ENCODE measurements at regions not wholly inside any gene's neighbourhood (a gene's known extent, or its start where the extent isn't known, plus 50 kb on each side); places are given as distances from the start of the nearest gene placed in this dataset.

GRCh38 chr6:24016857-24017256, 109.2 kb upstream of the NRSN1 start (continued):
- TF ChIP-seq E2F4 (CRISPR knock-in tag; IDR thresholded peaks at IDR 0.05; ENCODE audit: borderline replicate concordance, low read depth) (no peak), FOXP1 (CRISPR knock-in tag; IDR thresholded peaks at IDR 0.05; ENCODE audit: borderline replicate concordance) (no peak), ZNF219 (CRISPR knock-in tag; IDR thresholded peaks at IDR 0.05; ENCODE audit: borderline replicate concordance) (no peak), TP53 (CRISPR knock-in tag; IDR thresholded peaks at IDR 0.05) (no peak), ZNF532 (CRISPR knock-in tag; IDR thresholded peaks at IDR 0.05; ENCODE audit: borderline replicate concordance) (no peak), ZBTB21 (CRISPR knock-in tag; IDR thresholded peaks at IDR 0.05; ENCODE audit: borderline replicate concordance) (no peak), ESRRA (CRISPR knock-in tag; IDR thresholded peaks at IDR 0.05; ENCODE audit: borderline replicate concordance) (no peak), CREB1 (CRISPR knock-in tag; IDR thresholded peaks at IDR 0.05) (no peak)

GRCh38 chr6:24019393-24019792, 106.6 kb upstream of the NRSN1 start:
- POLR2A ChIA-PET = no interaction called here
- Mint-ChIP-seq H3K36me3 (no peaks in the 10 kb centered on the region), H3K9me3 (peaks cover 13% of the 10 kb centered on the region), H3K27ac (no peak overlapping the region), H3K27me3 (ENCODE audit: low read depth) (no peaks in the 10 kb centered on the region), H3K4me3 (no peak overlapping the region), H3K4me1 (no peaks in the 10 kb centered on the region)
- CTCF ChIA-PET = no interaction called here
- TF ChIP-seq ATF1 (CRISPR knock-in tag; IDR thresholded peaks at IDR 0.05) (no peak), PRDM15 (CRISPR knock-in tag; IDR thresholded peaks at IDR 0.05) (no peak), ZNF423 (CRISPR knock-in tag; IDR thresholded peaks at IDR 0.05) (no peak), SMAD4 (CRISPR knock-in tag; IDR thresholded peaks at IDR 0.05) (no peak), ZMAT4 (CRISPR knock-in tag; IDR thresholded peaks at IDR 0.05) (no peak), NFATC4 (CRISPR knock-in tag; IDR thresholded peaks at IDR 0.05) (no peak), GRHL2 (CRISPR knock-in tag; IDR thresholded peaks at IDR 0.05; ENCODE audit: insufficient replicate concordance, severe bottlenecking) (no peak), FOXP1 (CRISPR knock-in tag; IDR thresholded peaks at IDR 0.05; ENCODE audit: borderline replicate concordance) (no peak), SMAD3 (CRISPR knock-in tag; IDR thresholded peaks at IDR 0.05; ENCODE audit: borderline replicate concordance) (no peak), OVOL2 (CRISPR knock-in tag; IDR thresholded peaks at IDR 0.05; ENCODE audit: borderline replicate concordance) (no peak), CREB1 (CRISPR knock-in tag; IDR thresholded peaks at IDR 0.05) (no peak), FOXJ3 (CRISPR knock-in tag; IDR thresholded peaks at IDR 0.05; ENCODE audit: borderline replicate concordance) (no peak), CBFB (CRISPR knock-in tag; IDR thresholded peaks at IDR 0.05; ENCODE audit: low read depth) (no peak), E2F5 (CRISPR knock-in tag; IDR thresholded peaks at IDR 0.05) (no peak), IRF1 (CRISPR knock-in tag; IDR thresholded peaks at IDR 0.05) (no peak), NR3C1 (CRISPR knock-in tag; conservative IDR thresholded peaks at IDR 0.05; ENCODE audit: low read depth) (no peak)
- ATAC-seq (no peak), DNase-seq (ENCODE audit: low spot score) (no peak)
